ENCODE measurements at regions not wholly inside any gene's neighbourhood (a gene's known extent, or its start where the extent isn't known, plus 50 kb on each side); places are given as distances from the start of the nearest gene placed in this dataset.

DNA sequence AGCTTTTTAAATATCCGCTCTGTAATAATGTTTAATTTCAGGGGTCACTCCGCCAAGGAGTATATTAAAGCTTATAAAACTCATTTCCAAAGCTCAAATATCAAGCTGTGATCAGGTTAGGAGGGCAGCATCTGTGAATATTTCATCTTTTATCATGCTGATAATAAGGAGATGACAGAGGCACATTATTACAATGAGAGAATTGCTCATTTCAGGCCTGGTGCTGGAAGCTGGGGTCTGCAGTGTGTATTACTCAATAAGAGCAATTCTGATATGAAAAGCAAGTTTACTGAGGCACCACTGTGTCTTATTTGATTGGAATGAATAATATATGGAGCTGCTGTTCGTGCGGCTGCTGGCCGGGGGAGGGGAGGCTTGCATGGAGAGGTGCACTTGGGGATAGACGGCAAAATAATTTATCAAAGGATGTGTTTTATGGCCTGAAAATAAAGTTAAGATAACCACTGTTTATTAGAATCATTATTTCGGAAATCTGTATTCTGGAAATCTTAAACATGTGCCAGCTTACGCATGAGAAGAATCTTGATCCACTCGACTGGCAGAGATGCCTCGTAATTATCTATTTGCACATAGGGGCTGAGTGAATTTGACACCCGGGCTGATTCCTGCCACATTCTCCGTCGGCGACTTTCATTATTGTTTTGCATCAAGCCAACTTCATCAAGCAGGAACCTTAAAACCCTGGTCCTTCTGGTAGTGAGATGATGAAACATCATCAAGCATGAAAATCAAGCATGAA lies 173.2 kb downstream of the RRAGC start:
- Mint-ChIP-seq H3K36me3 (no peaks in the 10 kb centered on the region), H3K4me1 (ENCODE audit: low read depth in 2 of 2) (no peaks in the 10 kb centered on the region), H3K9me3 (no peaks in the 10 kb centered on the region), H3K27me3 (peaks cover 23 to 64% of the 10 kb centered on the region in 2 donors), H3K4me3 (no peak overlapping the region), H3K27ac (no peak overlapping the region)
- DNase-seq (ENCODE audit: low spot score), result no peak
- no peak for ATAC-seq

DNA sequence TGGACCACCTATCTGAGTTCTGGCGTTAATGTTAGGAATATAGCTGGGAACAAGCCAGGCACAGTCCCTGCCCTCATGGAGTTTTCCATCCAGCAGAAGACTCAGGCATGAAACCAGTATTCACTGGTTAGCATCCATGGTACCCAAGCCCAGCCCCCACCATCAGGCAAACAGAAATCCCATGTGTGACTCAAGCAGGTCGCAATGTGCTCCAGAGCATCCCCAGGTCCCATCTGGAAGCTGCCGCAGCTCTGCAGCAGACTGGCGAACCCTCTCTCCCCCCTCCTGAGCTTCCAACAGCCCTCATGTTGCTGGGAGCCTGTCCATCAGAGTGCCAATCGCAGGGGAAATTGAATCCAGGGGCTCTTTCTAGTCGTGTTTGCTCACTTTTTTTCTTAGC lies 174.2 kb downstream of the RRAGC start:
- H3K36me3 Mint-ChIP-seq, result no peaks in the 10 kb centered on the region
- peaks cover 20 to 55% of the 10 kb centered on the region in 2 donors for H3K27me3 Mint-ChIP-seq
- no peak for DNase-seq (ENCODE audit: low spot score)

DNA sequence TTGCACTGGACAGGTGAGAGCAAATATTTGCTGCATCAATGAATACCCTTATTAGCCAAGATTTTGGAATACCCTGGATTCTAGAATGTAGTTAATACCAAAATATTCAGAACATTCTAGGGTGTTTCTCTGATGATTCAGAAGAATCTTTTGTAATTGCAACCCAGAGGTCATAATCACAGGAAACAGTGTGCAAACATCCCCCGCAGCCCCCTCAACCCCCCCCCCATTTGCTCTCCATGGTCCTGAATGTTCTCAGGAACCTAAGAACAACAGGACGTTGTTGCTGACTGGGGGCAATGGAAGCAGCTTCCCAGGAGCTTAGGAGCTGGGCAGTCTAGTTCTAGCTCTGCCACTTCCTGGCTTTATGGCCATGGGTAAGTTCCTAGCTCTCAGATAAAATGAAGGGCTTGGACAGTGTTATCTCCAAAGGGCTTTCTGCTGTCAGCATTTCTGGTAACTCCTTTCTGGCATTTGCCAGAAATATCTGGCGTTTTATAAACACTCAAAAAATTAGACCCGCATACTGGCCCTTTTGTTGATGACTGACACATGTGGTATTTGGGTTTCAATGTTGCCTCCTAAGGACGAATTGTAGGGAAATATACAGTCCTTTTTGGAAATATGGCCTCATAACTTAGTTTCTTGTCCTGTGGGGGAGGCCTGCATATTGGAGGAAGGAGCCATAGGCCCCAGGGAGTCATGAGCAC lies 178.6 kb downstream of the RRAGC start:
- DNase-seq (ENCODE audit: low spot score) (no peak), ATAC-seq (no peak)
- Mint-ChIP-seq H3K27ac (no peak overlapping the region), H3K36me3 (no peaks in the 10 kb centered on the region), H3K9me3 (no peaks in the 10 kb centered on the region), H3K27me3 (peaks cover 12 to 27% of the 10 kb centered on the region in 2 donors), H3K4me3 (no peak overlapping the region), H3K4me1 (ENCODE audit: low read depth in 2 of 2) (no peaks in the 10 kb centered on the region)

More for the DNA sequence above, 174.2 kb downstream of the RRAGC start:
- Mint-ChIP-seq H3K4me3 (no peak overlapping the region), H3K4me1 (ENCODE audit: low read depth in 2 of 2) (no peaks in the 10 kb centered on the region), H3K27ac (no peak overlapping the region), H3K9me3 (no peaks in the 10 kb centered on the region)
- no peak for ATAC-seq

DNA sequence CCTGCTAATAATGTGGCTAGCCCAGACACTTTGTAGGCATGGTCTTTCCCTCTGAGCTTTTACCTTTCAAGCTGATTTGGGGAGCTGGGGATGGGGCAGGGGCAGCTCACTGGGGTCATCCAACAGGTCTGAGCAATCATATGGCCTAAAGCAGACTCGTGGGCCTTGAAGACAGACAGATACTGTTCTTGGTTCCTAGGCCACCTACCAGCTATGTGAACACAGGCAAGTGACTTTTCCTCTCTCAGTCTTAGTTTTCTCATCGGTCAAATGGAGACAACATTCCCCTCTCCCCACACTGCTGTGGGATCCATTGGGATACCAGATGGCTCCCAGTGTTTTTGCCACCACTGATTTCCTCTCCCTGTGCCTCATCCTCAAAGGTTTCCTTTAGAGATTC lies 181.8 kb downstream of the RRAGC start:
- H3K4me3 Mint-ChIP-seq, result no peak overlapping the region
- H3K4me1 Mint-ChIP-seq (ENCODE audit: low read depth in 2 of 2), result no peaks in the 10 kb centered on the region
- ATAC-seq, result no peak
- no peaks in the 10 kb centered on the region for H3K36me3 Mint-ChIP-seq
- peaks cover 16 to 17% of the 10 kb centered on the region in 2 donors for H3K27me3 Mint-ChIP-seq
- H3K9me3 Mint-ChIP-seq, result no peaks in the 10 kb centered on the region
- no peak for DNase-seq (ENCODE audit: low spot score)
- H3K27ac Mint-ChIP-seq, result no peak overlapping the region

DNA sequence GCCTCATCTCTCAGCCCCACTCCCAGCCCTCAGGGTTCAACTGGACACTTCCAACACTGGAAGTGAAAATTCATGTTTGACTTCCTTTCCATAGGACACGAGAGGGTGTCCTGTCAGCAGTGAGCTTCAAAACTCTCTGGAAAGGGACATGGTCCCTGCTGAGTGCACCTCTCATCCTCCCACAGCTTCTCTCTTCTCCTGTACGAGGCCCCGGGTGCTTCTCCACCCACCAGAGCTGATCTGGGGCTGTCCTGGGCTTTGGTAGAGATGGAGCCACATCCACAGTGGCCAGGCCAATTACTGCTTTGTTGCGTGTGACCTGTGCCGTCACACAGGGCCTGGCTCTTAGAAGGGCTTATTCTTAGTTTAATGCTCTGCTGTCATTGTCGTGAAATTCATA lies 182.3 kb downstream of the RRAGC start:
- Mint-ChIP-seq H3K27ac (no peak overlapping the region), H3K9me3 (no peaks in the 10 kb centered on the region), H3K36me3 (no peaks in the 10 kb centered on the region), H3K27me3 (peaks cover 16 to 17% of the 10 kb centered on the region in 2 donors), H3K4me3 (no peak overlapping the region), H3K4me1 (ENCODE audit: low read depth in 2 of 2) (no peaks in the 10 kb centered on the region)
- no peak for ATAC-seq
- no peak for DNase-seq (ENCODE audit: low spot score)

DNA sequence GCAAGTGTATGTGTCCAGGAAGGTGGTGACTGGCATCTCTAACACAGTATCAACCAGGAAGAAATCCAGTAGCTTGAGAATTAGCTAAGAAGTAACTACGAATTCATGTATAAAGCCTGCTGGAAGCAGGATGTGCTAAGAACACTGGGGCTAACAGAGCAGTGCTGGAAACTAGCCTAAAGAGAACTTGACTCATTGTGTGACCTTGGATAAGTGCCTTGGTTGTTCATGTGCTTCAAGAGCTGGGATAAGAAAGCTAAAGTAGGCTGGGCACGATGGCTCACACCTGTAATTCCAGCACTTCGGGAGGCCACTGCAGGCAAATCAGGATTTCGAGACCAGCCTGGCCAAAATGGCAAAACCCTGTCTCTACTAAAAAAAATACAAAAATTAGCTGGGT lies 186.9 kb downstream of the RRAGC start:
- Mint-ChIP-seq H3K4me3 (no peak overlapping the region), H3K27me3 (peaks cover 20 to 32% of the 10 kb centered on the region in 2 donors), H3K27ac (no peak overlapping the region), H3K9me3 (no peaks in the 10 kb centered on the region), H3K36me3 (no peaks in the 10 kb centered on the region), H3K4me1 (ENCODE audit: low read depth in 2 of 2) (no peaks in the 10 kb centered on the region)
- no peak for ATAC-seq
- DNase-seq (ENCODE audit: low spot score), result peak; percentile 31

DNA sequence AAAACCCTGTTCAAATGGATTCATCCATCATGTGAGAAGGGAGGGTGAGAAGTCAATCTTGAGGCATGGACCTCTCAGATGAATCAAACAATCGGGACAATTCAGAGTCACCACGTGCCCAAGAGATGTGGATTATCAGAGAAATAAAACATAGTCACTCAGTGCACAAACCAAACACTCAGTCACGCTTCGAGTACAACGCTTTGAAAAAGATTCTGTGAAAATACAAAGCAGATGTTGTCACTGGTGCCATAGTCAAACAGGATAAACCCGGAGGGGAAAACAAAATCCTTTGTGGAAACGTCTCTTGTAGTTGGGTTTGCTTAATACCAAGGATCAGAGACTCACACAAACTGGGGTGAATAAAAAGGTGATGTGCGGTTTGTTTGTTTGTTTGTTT lies 188.4 kb downstream of the RRAGC start:
- Mint-ChIP-seq H3K9me3 (no peaks in the 10 kb centered on the region), H3K4me1 (ENCODE audit: low read depth in 2 of 2) (no peaks in the 10 kb centered on the region), H3K4me3 (no peak overlapping the region), H3K27ac (no peak overlapping the region), H3K27me3 (peaks cover 21 to 37% of the 10 kb centered on the region in 2 donors), H3K36me3 (no peaks in the 10 kb centered on the region)
- no peak for ATAC-seq
- no peak for DNase-seq (ENCODE audit: low spot score)

DNA sequence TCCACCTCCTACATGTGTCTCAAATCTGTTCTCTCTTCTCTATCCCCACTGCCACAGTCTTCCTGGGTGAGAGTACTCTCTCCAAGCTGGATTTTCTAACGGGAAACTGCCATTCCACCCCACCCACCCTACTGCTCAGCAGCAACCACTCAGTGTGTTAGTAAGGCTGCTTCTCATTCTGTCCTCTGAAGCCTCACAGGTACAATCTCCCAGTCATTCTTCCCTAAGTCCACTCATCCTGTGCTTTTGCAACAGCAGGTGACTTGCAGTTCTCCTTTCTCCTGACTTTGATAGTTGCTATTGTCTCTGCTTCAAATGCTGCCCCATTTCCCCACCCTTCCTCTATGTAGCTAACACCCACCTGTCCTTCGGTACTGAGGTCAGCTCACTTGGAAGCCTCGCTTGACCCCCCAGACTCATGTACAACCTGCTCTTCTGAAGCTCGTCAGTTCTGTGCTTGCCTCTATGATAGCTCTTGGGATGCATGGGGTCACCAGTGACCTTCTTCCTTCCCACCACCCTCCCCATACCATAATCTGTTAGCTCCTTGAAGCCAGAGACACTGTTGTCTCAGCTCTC lies 188.9 kb downstream of the RRAGC start:
- peaks cover 3% of the 10 kb centered on the region for H3K9me3 Mint-ChIP-seq
- DNase-seq (ENCODE audit: low spot score) (peak; percentile 20), ATAC-seq (no peak)
- no peaks in the 10 kb centered on the region for H3K36me3 Mint-ChIP-seq
- peaks cover 20 to 35% of the 10 kb centered on the region in 2 donors for H3K27me3 Mint-ChIP-seq
- H3K4me3 Mint-ChIP-seq, result no peak overlapping the region
- no peak overlapping the region for H3K27ac Mint-ChIP-seq
- H3K4me1 Mint-ChIP-seq (ENCODE audit: low read depth in 2 of 2), result no peaks in the 10 kb centered on the region

DNA sequence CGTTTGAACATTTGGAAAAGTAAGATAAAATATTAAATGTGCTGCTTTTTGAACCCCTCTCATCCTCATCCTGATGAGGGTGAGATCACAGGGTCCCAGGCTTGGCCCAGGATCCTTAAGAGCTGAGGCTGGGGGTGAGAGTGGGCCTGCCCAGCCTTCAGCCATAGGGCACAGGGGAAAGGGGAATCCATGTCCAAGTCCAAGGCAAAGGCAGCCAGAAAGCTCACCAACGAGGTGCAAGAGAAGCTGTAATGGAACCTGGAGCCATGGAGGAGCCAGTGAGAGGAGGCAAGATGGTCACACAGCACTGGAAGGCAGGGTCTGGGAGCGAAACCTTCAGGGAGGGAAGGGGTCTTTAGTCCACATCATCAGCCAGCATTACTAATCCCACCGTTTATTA lies 191.9 kb downstream of the RRAGC start:
- H3K27ac Mint-ChIP-seq, result no peak overlapping the region
- H3K27me3 Mint-ChIP-seq, result peaks cover 31 to 51% of the 10 kb centered on the region in 2 donors
- H3K4me1 Mint-ChIP-seq (ENCODE audit: low read depth in 2 of 2), result no peaks in the 10 kb centered on the region
- no peak for DNase-seq (ENCODE audit: low spot score)
- no peak for ATAC-seq
- peaks cover 3% of the 10 kb centered on the region for H3K9me3 Mint-ChIP-seq
- H3K4me3 Mint-ChIP-seq, result no peak overlapping the region
- H3K36me3 Mint-ChIP-seq, result no peaks in the 10 kb centered on the region

DNA sequence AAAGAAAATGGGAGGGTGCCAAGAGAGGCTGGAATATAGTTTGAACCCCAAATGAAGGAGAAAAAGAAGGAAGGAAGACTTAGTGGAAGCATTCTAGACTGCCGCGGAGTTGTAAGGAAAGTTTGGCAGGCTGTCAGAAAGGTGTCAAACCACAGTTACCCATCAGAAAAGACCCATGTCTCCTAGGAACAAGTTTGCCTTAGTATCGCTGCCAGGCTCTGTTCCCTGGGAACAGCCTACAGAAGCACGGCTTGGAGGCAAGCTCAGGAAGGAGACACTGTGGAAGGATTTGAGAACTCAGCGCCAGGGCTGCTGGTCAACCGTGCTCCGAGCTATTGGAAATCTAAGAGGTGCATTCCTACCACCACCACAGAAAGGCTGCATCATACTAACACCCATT lies 197.4 kb downstream of the RRAGC start:
- H3K27ac Mint-ChIP-seq, result no peak overlapping the region
- H3K27me3 Mint-ChIP-seq, result peaks cover 34 to 48% of the 10 kb centered on the region in 2 donors
- no peak for ATAC-seq
- no peak overlapping the region for H3K4me3 Mint-ChIP-seq
- H3K9me3 Mint-ChIP-seq, result peaks cover 7% of the 10 kb centered on the region
- no peak for DNase-seq (ENCODE audit: low spot score)
- H3K36me3 Mint-ChIP-seq, result no peaks in the 10 kb centered on the region
- no peaks in the 10 kb centered on the region for H3K4me1 Mint-ChIP-seq (ENCODE audit: low read depth in 2 of 2)

DNA sequence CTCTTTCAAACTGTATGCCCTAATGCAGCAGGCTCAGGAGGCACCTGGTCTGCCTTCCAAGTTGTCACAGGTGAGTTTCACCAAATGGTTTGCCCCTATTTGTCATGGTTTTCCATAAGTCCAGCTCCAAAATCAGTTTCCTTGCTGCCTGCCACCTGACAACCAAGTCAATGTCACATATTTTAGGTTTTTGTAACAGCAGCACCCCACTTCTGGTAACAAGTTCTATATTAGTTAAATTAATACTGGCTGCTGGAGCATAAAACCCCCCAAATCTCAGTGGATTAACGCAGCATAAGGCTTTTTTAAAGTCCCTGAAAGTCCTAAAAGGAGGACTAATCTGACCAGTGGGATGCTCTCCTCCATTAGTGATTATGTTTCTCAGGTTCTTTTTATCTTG lies 200.7 kb downstream of the RRAGC start:
- no peak for ATAC-seq
- Mint-ChIP-seq H3K27me3 (peaks cover 38 to 58% of the 10 kb centered on the region in 2 donors), H3K27ac (no peak overlapping the region), H3K9me3 (peaks cover 3% of the 10 kb centered on the region), H3K36me3 (no peaks in the 10 kb centered on the region), H3K4me1 (ENCODE audit: low read depth in 2 of 2) (no peaks in the 10 kb centered on the region), H3K4me3 (no peak overlapping the region)
- DNase-seq (ENCODE audit: low spot score), result no peak

DNA sequence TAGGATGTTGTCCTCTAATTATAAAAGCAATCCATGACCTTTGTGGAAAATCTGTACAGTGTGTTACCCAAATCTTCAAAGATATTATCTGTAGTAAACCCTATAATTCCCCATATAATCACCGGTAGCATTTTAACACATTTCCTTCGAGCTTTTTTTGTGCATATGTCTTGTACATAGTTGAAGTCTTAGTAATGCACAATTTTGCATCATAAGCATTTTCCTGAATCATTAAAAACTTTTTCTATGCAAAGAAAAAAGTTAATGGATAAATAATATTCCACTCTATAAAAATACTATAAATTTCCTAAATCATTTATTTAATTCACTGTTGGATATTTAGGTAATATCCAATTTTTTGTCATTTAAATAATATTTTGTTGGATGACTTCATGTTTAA lies 201.7 kb downstream of the RRAGC start:
- Mint-ChIP-seq H3K36me3 (no peaks in the 10 kb centered on the region), H3K4me3 (no peak overlapping the region), H3K9me3 (peaks cover 3% of the 10 kb centered on the region), H3K27ac (no peak overlapping the region), H3K4me1 (ENCODE audit: low read depth in 2 of 2) (no peaks in the 10 kb centered on the region), H3K27me3 (peaks cover 32 to 48% of the 10 kb centered on the region in 2 donors)
- DNase-seq (ENCODE audit: low spot score) (no peak), ATAC-seq (no peak)

DNA sequence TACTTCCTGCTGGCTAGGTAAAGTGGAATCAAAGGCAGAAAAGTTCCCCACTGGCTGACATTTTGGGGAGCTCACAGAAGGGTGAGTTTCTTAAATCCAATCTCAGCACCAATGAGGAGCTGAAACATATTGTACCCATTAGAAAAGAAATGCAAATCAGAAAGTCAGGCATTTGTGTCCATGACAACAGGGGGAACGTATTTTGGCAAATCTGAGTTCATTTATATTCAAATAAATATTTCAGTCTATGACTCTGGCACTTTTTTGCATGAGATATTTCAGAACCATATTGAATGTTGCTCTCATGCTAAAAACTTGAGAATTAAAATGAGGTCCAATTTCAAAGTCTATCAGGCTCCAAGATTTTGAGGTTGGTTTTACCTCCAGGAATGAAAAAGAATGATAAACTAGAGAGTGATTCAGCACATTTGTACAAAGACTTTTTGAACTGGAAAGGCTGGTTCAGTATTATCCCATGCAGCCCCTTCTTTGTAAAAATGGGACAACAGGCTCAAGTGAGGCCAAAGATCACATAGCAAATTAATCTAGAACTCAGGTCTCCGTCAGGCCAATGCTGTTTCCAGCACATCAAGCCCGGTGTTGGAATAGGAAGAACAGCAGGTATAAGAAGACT lies 202.2 kb downstream of the RRAGC start:
- no peak for DNase-seq (ENCODE audit: low spot score)
- Mint-ChIP-seq H3K36me3 (no peaks in the 10 kb centered on the region), H3K4me3 (no peak overlapping the region), H3K27me3 (peaks cover 32 to 52% of the 10 kb centered on the region in 2 donors), H3K9me3 (peaks cover 3% of the 10 kb centered on the region), H3K4me1 (ENCODE audit: low read depth in 2 of 2) (no peaks in the 10 kb centered on the region), H3K27ac (no peak overlapping the region)
- no peak for ATAC-seq

DNA sequence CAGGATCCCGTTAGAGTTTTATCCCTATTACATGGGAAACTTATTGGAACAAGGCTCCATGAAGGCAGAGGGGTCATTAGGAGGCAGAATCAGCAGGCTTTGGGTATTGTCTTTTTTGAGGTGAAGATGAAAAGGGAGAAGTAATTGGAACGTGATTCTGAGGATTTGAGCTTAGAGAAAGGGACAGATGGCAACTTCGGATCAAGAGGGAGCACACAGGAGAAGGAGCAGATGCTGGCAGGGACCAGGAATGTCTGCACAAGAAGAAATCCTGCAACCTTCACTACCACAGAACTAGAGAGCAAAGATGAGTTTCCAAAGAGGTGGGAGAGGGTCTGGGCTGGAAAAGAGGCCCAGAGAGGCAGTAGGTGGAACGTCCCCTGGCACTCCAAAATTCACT lies 202.8 kb downstream of the RRAGC start:
- no peaks in the 10 kb centered on the region for H3K36me3 Mint-ChIP-seq
- H3K4me1 Mint-ChIP-seq (ENCODE audit: low read depth in 2 of 2), result no peaks in the 10 kb centered on the region
- peaks cover 32 to 55% of the 10 kb centered on the region in 2 donors for H3K27me3 Mint-ChIP-seq
- DNase-seq (ENCODE audit: low spot score) (no peak), ATAC-seq (no peak)
- H3K4me3 Mint-ChIP-seq, result no peak overlapping the region
- H3K9me3 Mint-ChIP-seq, result peaks cover 3% of the 10 kb centered on the region
- H3K27ac Mint-ChIP-seq, result no peak overlapping the region
